HG02884 (cell line): ENCODE measurements at regions not wholly inside any gene's neighbourhood (a gene's known extent, or its start where the extent isn't known, plus 50 kb on each side); places are given as distances from the start of the nearest gene placed in this dataset.

ENCODE experiments used
- ATAC-seq: cut with Tn5 transposase; IDR thresholded peaks from one replicate; pipeline ENCODE4 v1.9.1; 2021; ENCODE audit warnings: mild to moderate bottlenecking, moderate library complexity; ENCODE audit not compliant: unreplicated experiment

- no peak for ATAC-seq
Observed at GRCh38 chr1:199150756-199151155, 511.9 kb downstream of the PTPRC start.

GRCh38 chr1:199151634-199152425, 513.0 kb downstream of the PTPRC start:
- ATAC-seq: no peak

- no peak for ATAC-seq
Observed at GRCh38 chr1:199152676-199153075, 513.8 kb downstream of the PTPRC start.

- ATAC-seq: no peak
Observed at GRCh38 chr1:199155166-199156019, 516.6 kb downstream of the PTPRC start.

GRCh38 chr1:199157494-199157893, 518.7 kb downstream of the PTPRC start:
- ATAC-seq: no peak

GRCh38 chr1:199160521-199161318, 521.9 kb downstream of the PTPRC start:
- no peak for ATAC-seq

GRCh38 chr1:199161319-199161680, 522.5 kb downstream of the PTPRC start:
- no peak for ATAC-seq

GRCh38 chr1:199161766-199162303, 523.0 kb downstream of the PTPRC start:
- no peak for ATAC-seq

GRCh38 chr1:199163267-199163666, 524.4 kb downstream of the PTPRC start:
- ATAC-seq: no peak

GRCh38 chr1:199163670-199164069, 524.8 kb downstream of the PTPRC start:
- ATAC-seq: no peak

GRCh38 chr1:199167460-199167859, 528.6 kb downstream of the PTPRC start:
- ATAC-seq: no peak

- no peak for ATAC-seq
Observed at GRCh38 chr1:199168888-199169585, 530.2 kb downstream of the PTPRC start.

- no peak for ATAC-seq
Observed at GRCh38 chr1:199170711-199171110, 531.9 kb downstream of the PTPRC start.

GRCh38 chr1:199172171-199173124, 533.6 kb downstream of the PTPRC start:
- ATAC-seq: peak; percentile 7

- peak; percentile 95 for ATAC-seq
Observed at GRCh38 chr1:199173356-199173755, 534.5 kb downstream of the PTPRC start.

GRCh38 chr1:199174336-199174735, 535.5 kb downstream of the PTPRC start:
- ATAC-seq: no peak

- ATAC-seq: no peak
Observed at GRCh38 chr1:199176713-199177112, 537.9 kb downstream of the PTPRC start.

GRCh38 chr1:199177241-199177640, 538.4 kb downstream of the PTPRC start:
- no peak for ATAC-seq

- ATAC-seq: no peak
Observed at GRCh38 chr1:199178646-199179045, 539.8 kb downstream of the PTPRC start.
